CD4-positive, alpha-beta T cell (primary cell): ENCODE measurements at regions not wholly inside any gene's neighbourhood (a gene's known extent, or its start where the extent isn't known, plus 50 kb on each side); places are given as distances from the start of the nearest gene placed in this dataset.

ENCODE experiments used
- ATAC-seq: fragments of 200-7000 bp; cut with Tn5 transposase; one replicate; pipeline ENCODE4 v1.10.0; 2022; ENCODE audit warnings: mild to moderate bottlenecking; ENCODE audit not compliant: poor library complexity
- CTCF ChIA-PET: fragments of 350-600 bp; sonication (Branson Sonifier 250); formaldehyde crosslinking; loops from one replicate; lab custom pipeline; 2021; ENCODE audit warnings: antibody characterized with exemption, inconsistent platforms; lab: Charles Lee
- POLR2A ChIA-PET: fragments of 350-600 bp; sonication (Branson Sonifier 250); formaldehyde crosslinking; loops from one replicate; lab custom pipeline; 2021; ENCODE audit warnings: antibody characterized with exemption, inconsistent platforms; lab: Charles Lee
- DNase-seq, 14 experiments: peaks; one replicate each; pipeline ENCODE4 v3.0.0-alpha.2; 2013 to 2020; ENCODE audit warnings: mixed read lengths in 2 of 14
- H3K27ac ChIP-seq, 2 donors: one replicate each; pipeline versions ENCODE4 v1.5.1 to v1.7.0; 2013; ENCODE audit warnings: low read length in 2 of 2, low read depth in 1 of 2, mild to moderate bottlenecking in 1 of 2
- H3K27me3 ChIP-seq, 2 experiments: 1 replicate in 1 of 2; 2 replicates in 1 of 2; pipeline versions ENCODE4 v1.6.1 to v1.7.0; 2013; ENCODE audit warnings: low read length in 2 of 2, control low read depth in 1 of 2, mild to moderate bottlenecking in 1 of 2, moderate library complexity in 1 of 2; ENCODE audit not compliant: insufficient read depth in 2 of 2, control insufficient read depth in 1 of 2
- H3K36me3 ChIP-seq: one replicate; pipeline ENCODE4 v1.6.1; 2013; ENCODE audit warnings: low read length, control low read depth; ENCODE audit not compliant: insufficient read depth
- H3K4me1 ChIP-seq: one replicate; pipeline ENCODE4 v1.6.1; 2013; ENCODE audit warnings: low read length, control low read depth; ENCODE audit not compliant: insufficient read depth
- H3K4me3 ChIP-seq: one replicate; pipeline ENCODE4 v1.5.1; 2013; ENCODE audit warnings: mild to moderate bottlenecking, low read length, moderate library complexity
- H3K9me3 ChIP-seq, 2 experiments: 1 replicate in 1 of 2; 2 replicates in 1 of 2; pipeline versions ENCODE4 v1.6.1 to v1.7.0; 2013; ENCODE audit warnings: low read length in 2 of 2, mild to moderate bottlenecking in 2 of 2, control low read depth in 1 of 2, moderate library complexity in 1 of 2; ENCODE audit not compliant: control insufficient read depth in 1 of 2, insufficient read depth in 1 of 2
- H3K27ac Mint-ChIP-seq: one replicate; pipeline ENCODE4 v1.8.0; 2020; ENCODE audit warnings: mixed read lengths
- H3K27me3 Mint-ChIP-seq: one replicate; pipeline ENCODE4 v1.8.0; 2021; ENCODE audit warnings: mixed read lengths
- H3K36me3 Mint-ChIP-seq: one replicate; pipeline ENCODE4 v1.8.0; 2021; ENCODE audit warnings: low read depth, mixed read lengths
- H3K4me1 Mint-ChIP-seq: one replicate; pipeline ENCODE4 v1.8.0; 2021; ENCODE audit warnings: low read depth, mixed read lengths
- H3K4me3 Mint-ChIP-seq: one replicate; pipeline ENCODE4 v1.8.0; 2020; ENCODE audit warnings: mild to moderate bottlenecking, mixed read lengths
- H3K9me3 Mint-ChIP-seq: one replicate; pipeline ENCODE4 v1.8.0; 2020; ENCODE audit warnings: mixed read lengths
- CTCF ChIP-seq: fragments of 200-600 bp; IDR thresholded peaks from one replicate; pipeline ENCODE4 v1.8.0; 2022; ENCODE audit warnings: antibody characterized with exemption, mild to moderate bottlenecking
- intact Hi-C, 2 experiments: fragments of 100-400 bp; cut with DNase I in 1 of 2; cut with micrococcal nuclease in 1 of 2; formaldehyde crosslinking; loops; one replicate each; pipeline versions ENCODE4 v1.15.1 to v1.9.0; 2023 to 2025; cut with DNase I, micrococcal nuclease

- no peaks in the 10 kb centered on the region for H3K36me3 ChIP-seq
- Mint-ChIP-seq H3K27me3 (peaks cover 15% of the 10 kb centered on the region), H3K36me3 (no peaks in the 10 kb centered on the region), H3K27ac (no peak overlapping the region), H3K4me3 (no peak overlapping the region), H3K4me1 (no peaks in the 10 kb centered on the region), H3K9me3 (no peaks in the 10 kb centered on the region)
- H3K9me3 ChIP-seq = peaks cover 0 to 8% of the 10 kb centered on the region in 2 experiments
- ChIA-PET POLR2A (no interaction called here), CTCF (no interaction called here)
- no peak for TF ChIP-seq CTCF
- intact Hi-C loops = no loop called here
- no peak overlapping the region for H3K27ac ChIP-seq
- H3K4me3 ChIP-seq = no peak overlapping the region
- peaks cover 0 to 2% of the 10 kb centered on the region in 2 experiments for H3K27me3 ChIP-seq
- no peak for ATAC-seq
- no peaks in the 10 kb centered on the region for H3K4me1 ChIP-seq
- no peak for DNase-seq
Observed at GRCh38 chr6:4658486-4658885, 117.7 kb upstream of the CDYL start.

GRCh38 chr6:4656106-4656505, 120.1 kb upstream of the CDYL start:
- Histone ChIP-seq H3K27ac (no peak overlapping the region), H3K27me3 (peaks cover 0 to 2% of the 10 kb centered on the region in 2 experiments), H3K36me3 (no peaks in the 10 kb centered on the region), H3K9me3 (peaks cover 0 to 4% of the 10 kb centered on the region in 2 experiments), H3K4me3 (no peak overlapping the region), H3K4me1 (no peaks in the 10 kb centered on the region)
- POLR2A ChIA-PET = no interaction called here
- intact Hi-C loops = no loop called here
- CTCF ChIA-PET = no interaction called here
- Mint-ChIP-seq H3K27ac (no peak overlapping the region), H3K36me3 (no peaks in the 10 kb centered on the region), H3K4me3 (no peak overlapping the region), H3K9me3 (peaks cover 5% of the 10 kb centered on the region), H3K4me1 (no peaks in the 10 kb centered on the region), H3K27me3 (peaks cover 15% of the 10 kb centered on the region)
- ATAC-seq = no peak
- TF ChIP-seq CTCF = no peak
- DNase-seq = no peak

GRCh38 chr6:4655196-4656025, 120.8 kb upstream of the CDYL start:
- ChIA-PET CTCF (no interaction called here), POLR2A (no interaction called here)
- no peak overlapping the region for H3K27ac ChIP-seq
- DNase-seq (no peak), ATAC-seq (no peak)
- H3K4me1 Mint-ChIP-seq = no peaks in the 10 kb centered on the region
- intact Hi-C loops = no loop called here
- H3K36me3 Mint-ChIP-seq = no peaks in the 10 kb centered on the region
- H3K4me1 ChIP-seq = no peaks in the 10 kb centered on the region
- no peak overlapping the region for H3K4me3 ChIP-seq
- peaks cover 5% of the 10 kb centered on the region for H3K9me3 Mint-ChIP-seq
- H3K27me3 ChIP-seq = peaks cover 0 to 2% of the 10 kb centered on the region in 2 experiments
- H3K4me3 Mint-ChIP-seq = no peak overlapping the region
- TF ChIP-seq CTCF = no peak
- H3K9me3 ChIP-seq = no peaks in the 10 kb centered on the region
- no peaks in the 10 kb centered on the region for H3K36me3 ChIP-seq
- no peak overlapping the region for H3K27ac Mint-ChIP-seq
- peaks cover 16% of the 10 kb centered on the region for H3K27me3 Mint-ChIP-seq
